ENCODE measurements at regions not wholly inside any gene's neighbourhood (a gene's known extent, or its start where the extent isn't known, plus 50 kb on each side); places are given as distances from the start of the nearest gene placed in this dataset.

GRCh38 chr11:79670882-79671281 lies 230.1 kb upstream of the TENM4 start:
- no peak for TF ChIP-seq CTCF (IDR thresholded peaks at IDR 0.05; ENCODE audit: low read depth, low read length)
- DNase-seq (ENCODE audit: extremely low read depth, low read depth) = no peak

- TF ChIP-seq CTCF (IDR thresholded peaks at IDR 0.05; ENCODE audit: low read depth, low read length) = no peak
- DNase-seq (ENCODE audit: extremely low read depth, low read depth) = no peak
These were observed 227.7 kb upstream of the TENM4 start for GRCh38 chr11:79668575-79668974.

- no peak for TF ChIP-seq CTCF (IDR thresholded peaks at IDR 0.05; ENCODE audit: low read depth, low read length)
- no peak for DNase-seq (ENCODE audit: extremely low read depth, low read depth)
These were observed 226.6 kb upstream of the TENM4 start for GRCh38 chr11:79667380-79667779.

- DNase-seq (ENCODE audit: extremely low read depth, low read depth) = no peak
- TF ChIP-seq CTCF (IDR thresholded peaks at IDR 0.05; ENCODE audit: low read depth, low read length) = no peak
These were observed 222.2 kb upstream of the TENM4 start for GRCh38 chr11:79663017-79663416.

GRCh38 chr11:79661373-79661772 lies 220.5 kb upstream of the TENM4 start:
- TF ChIP-seq CTCF (IDR thresholded peaks at IDR 0.05; ENCODE audit: low read depth, low read length) = no peak
- DNase-seq (ENCODE audit: extremely low read depth, low read depth) = no peak

GRCh38 chr11:79648766-79649520 lies 208.1 kb upstream of the TENM4 start:
- no peak for DNase-seq (ENCODE audit: extremely low read depth, low read depth)

More at GRCh38 chr11:79648766-79649520, 208.1 kb upstream of the TENM4 start:
- no peak for TF ChIP-seq CTCF (IDR thresholded peaks at IDR 0.05; ENCODE audit: low read depth, low read length)

All from AG09319 (cell line).